Nephron (organoid): ENCODE measurements at regions not wholly inside any gene's neighbourhood (a gene's known extent, or its start where the extent isn't known, plus 50 kb on each side); places are given as distances from the start of the nearest gene placed in this dataset.

Source experiments
- H3K27ac Mint-ChIP-seq, 3 experiments: 2 replicates each; pipeline ENCODE4 v1.8.0; 2020; ENCODE audit warnings: mixed read lengths in 3 of 3, mild to moderate bottlenecking in 2 of 3, moderate library complexity in 1 of 3
- H3K27me3 Mint-ChIP-seq: 2 replicates; pipeline ENCODE4 v1.8.0; 2021; ENCODE audit warnings: low read depth, mild to moderate bottlenecking, moderate library complexity, mixed read lengths
- H3K36me3 Mint-ChIP-seq: 2 replicates; pipeline ENCODE4 v1.8.0; 2020; ENCODE audit warnings: low read depth, mixed read lengths
- H3K4me1 Mint-ChIP-seq: 2 replicates; pipeline ENCODE4 v1.8.0; 2020; ENCODE audit warnings: mixed read lengths
- H3K4me3 Mint-ChIP-seq, 3 experiments: 2 replicates each; pipeline ENCODE4 v1.8.0; 2020; ENCODE audit warnings: mild to moderate bottlenecking in 3 of 3, mixed read lengths in 3 of 3, moderate library complexity in 2 of 3
- H3K9me3 Mint-ChIP-seq: 2 replicates; pipeline ENCODE4 v1.8.0; 2020; ENCODE audit warnings: mixed read lengths
- CTCF ChIP-seq, 3 experiments: fragments of 200-600 bp; sonication (generic); IDR thresholded peaks; one replicate each; pipeline ENCODE4 v1.5.0; 2021; ENCODE audit warnings: antibody characterized with exemption in 3 of 3; ENCODE audit not compliant: unreplicated experiment in 3 of 3

- peaks cover 17% of the 10 kb centered on the region for H3K9me3 Mint-ChIP-seq
- no peak overlapping the region for H3K27ac Mint-ChIP-seq
- no peak overlapping the region for H3K4me3 Mint-ChIP-seq
- no peak for TF ChIP-seq CTCF (IDR thresholded peaks at IDR 0.05; ENCODE audit: unreplicated experiment in 3 of 3)
- H3K36me3 Mint-ChIP-seq: no peaks in the 10 kb centered on the region
- H3K27me3 Mint-ChIP-seq: peaks cover 3% of the 10 kb centered on the region
- H3K4me1 Mint-ChIP-seq: no peaks in the 10 kb centered on the region
These were observed 319.0 kb downstream of the GABRB3 start for GRCh38 chr15:26453914-26454313.

- Mint-ChIP-seq H3K27me3 (no peaks in the 10 kb centered on the region), H3K4me3 (no peak overlapping the region), H3K27ac (no peak overlapping the region), H3K4me1 (no peaks in the 10 kb centered on the region), H3K36me3 (no peaks in the 10 kb centered on the region), H3K9me3 (peaks cover 7% of the 10 kb centered on the region)
- no peak for TF ChIP-seq CTCF (IDR thresholded peaks at IDR 0.05; ENCODE audit: unreplicated experiment in 3 of 3)
These were observed 320.9 kb downstream of the GABRB3 start for GRCh38 chr15:26451995-26452394.

GRCh38 chr15:26449291-26449690 is 323.6 kb downstream of the GABRB3 start:
- H3K4me1 Mint-ChIP-seq: no peaks in the 10 kb centered on the region
- H3K36me3 Mint-ChIP-seq: no peaks in the 10 kb centered on the region
- no peaks in the 10 kb centered on the region for H3K27me3 Mint-ChIP-seq
- no peak overlapping the region for H3K27ac Mint-ChIP-seq
- no peak for TF ChIP-seq CTCF (IDR thresholded peaks at IDR 0.05; ENCODE audit: unreplicated experiment in 3 of 3)
- peaks cover 7% of the 10 kb centered on the region for H3K9me3 Mint-ChIP-seq
- no peak overlapping the region for H3K4me3 Mint-ChIP-seq

GRCh38 chr15:26443321-26443720 is 329.5 kb downstream of the GABRB3 start:
- Mint-ChIP-seq H3K9me3 (no peaks in the 10 kb centered on the region), H3K27me3 (no peaks in the 10 kb centered on the region), H3K36me3 (no peaks in the 10 kb centered on the region), H3K4me1 (no peaks in the 10 kb centered on the region), H3K27ac (no peak overlapping the region), H3K4me3 (no peak overlapping the region)
- TF ChIP-seq CTCF (IDR thresholded peaks at IDR 0.05; ENCODE audit: unreplicated experiment in 3 of 3): no peak

GRCh38 chr15:26442680-26443079 is 330.2 kb downstream of the GABRB3 start:
- no peak for TF ChIP-seq CTCF (IDR thresholded peaks at IDR 0.05; ENCODE audit: unreplicated experiment in 3 of 3)
- Mint-ChIP-seq H3K4me1 (no peaks in the 10 kb centered on the region), H3K9me3 (no peaks in the 10 kb centered on the region), H3K4me3 (no peak overlapping the region), H3K36me3 (no peaks in the 10 kb centered on the region), H3K27ac (no peak overlapping the region), H3K27me3 (no peaks in the 10 kb centered on the region)

- H3K36me3 Mint-ChIP-seq: no peaks in the 10 kb centered on the region
- no peaks in the 10 kb centered on the region for H3K9me3 Mint-ChIP-seq
- no peaks in the 10 kb centered on the region for H3K4me1 Mint-ChIP-seq
- TF ChIP-seq CTCF (IDR thresholded peaks at IDR 0.05; ENCODE audit: unreplicated experiment in 3 of 3): no peak
- H3K27me3 Mint-ChIP-seq: no peaks in the 10 kb centered on the region
- no peak overlapping the region for H3K27ac Mint-ChIP-seq
- no peak overlapping the region for H3K4me3 Mint-ChIP-seq
These were observed 333.2 kb downstream of the GABRB3 start for GRCh38 chr15:26439681-26440080.
